H1 (cell line): ENCODE measurements at regions not wholly inside any gene's neighbourhood (a gene's known extent, or its start where the extent isn't known, plus 50 kb on each side); places are given as distances from the start of the nearest gene placed in this dataset.

ENCODE experiments used
- CTCF ChIA-PET: fragments of 300-600 bp; sonication (Branson Sonifier 250); formaldehyde crosslinking; loops from one replicate; lab custom pipeline; 2021; ENCODE audit not compliant: partially characterized antibody; lab: Charles Lee
- POLR2A ChIA-PET: fragments of 300-600 bp; sonication (Branson Sonifier 250); formaldehyde crosslinking; loops from one replicate; lab custom pipeline; 2021; ENCODE audit warnings: inconsistent platforms; ENCODE audit not compliant: partially characterized antibody; lab: Charles Lee
- DNase-seq, 2 experiments: peaks; one replicate each; pipeline versions ENCODE4 v3.0.0 to v3.0.0-alpha.2; 2010 to 2022; ENCODE audit warnings: low spot score in 2 of 2, low read depth in 1 of 2, mixed read lengths in 1 of 2
- FAIRE-seq: peaks from 2 replicates; lab custom pipeline; 2011; peaks lifted over from hg19 to GRCh38; lab: Jason Lieb, UNC
- H2AFZ ChIP-seq: 2 replicates; pipeline ENCODE4 v1.8.1; 2012; ENCODE audit warnings: low read length, inconsistent platforms
- H2AK5ac ChIP-seq: 2 replicates; pipeline ENCODE4 v1.6.1; 2013; ENCODE audit warnings: low read depth, low read length
- H2BK120ac ChIP-seq: replicated peaks from 2 replicates; pipeline ENCODE3; 2013; ENCODE audit warnings: low read depth, low read length, inconsistent platforms
- H2BK12ac ChIP-seq: 2 replicates; pipeline ENCODE4 v1.6.1; 2013; ENCODE audit warnings: low read depth, low read length
- H2BK15ac ChIP-seq: 2 replicates; pipeline ENCODE4 v1.6.1; 2013; ENCODE audit warnings: low read length
- H2BK20ac ChIP-seq: 2 replicates; pipeline ENCODE4 v1.6.1; 2013; ENCODE audit warnings: low read length
- H2BK5ac ChIP-seq: 2 replicates; pipeline ENCODE4 v1.6.1; 2013; ENCODE audit warnings: low read depth, low read length
- H3K14ac ChIP-seq: 2 replicates; pipeline ENCODE4 v1.6.1; 2013; ENCODE audit warnings: inconsistent platforms; ENCODE audit not compliant: insufficient read length
- H3K18ac ChIP-seq: 2 replicates; pipeline ENCODE4 v1.6.1; 2013; ENCODE audit warnings: low read length; ENCODE audit errors: extremely low read depth
- H3K23ac ChIP-seq: 2 replicates; pipeline ENCODE4 v1.6.1; 2013; ENCODE audit warnings: inconsistent platforms; ENCODE audit not compliant: insufficient read length
- H3K23me2 ChIP-seq: 2 replicates; pipeline ENCODE4 v1.6.1; 2013; ENCODE audit warnings: low read depth, low read length
- H3K27ac ChIP-seq: 2 replicates; pipeline ENCODE4 v1.6.1; 2011; ENCODE audit warnings: low read depth, low read length, inconsistent platforms
- H3K27me3 ChIP-seq, 4 experiments: replicated peaks in 1 of 4; 1 replicate in 1 of 4; 2 replicates in 3 of 4; pipeline versions ENCODE4 v1.6.1 to v1.8.1; 2011 to 2013; ENCODE audit warnings: low read length in 3 of 4, mild to moderate bottlenecking in 3 of 4, inconsistent platforms in 2 of 4, mixed read lengths in 2 of 4, moderate library complexity in 1 of 4; ENCODE audit not compliant: control insufficient read depth in 3 of 4, insufficient read depth in 3 of 4; ENCODE audit errors: extremely low read depth in 1 of 4
- H3K36me3 ChIP-seq, 4 experiments: 2 replicates each; pipeline versions ENCODE4 v1.6.1 to v1.8.1; 2011 to 2013; ENCODE audit warnings: mild to moderate bottlenecking in 4 of 4, low read length in 3 of 4, moderate library complexity in 2 of 4, control low read depth in 1 of 4, inconsistent platforms in 1 of 4; ENCODE audit not compliant: insufficient read depth in 4 of 4, control insufficient read depth in 2 of 4
- H3K4ac ChIP-seq: replicated peaks from 2 replicates; pipeline ENCODE3; 2013; ENCODE audit warnings: low read length, low read depth, mixed read lengths, inconsistent platforms; ENCODE audit not compliant: insufficient read length
- H3K4me1 ChIP-seq, 4 experiments: replicated peaks in 1 of 4; 1 replicate in 1 of 4; 2 replicates in 3 of 4; pipeline versions ENCODE4 v1.6.1 to v1.8.1; 2011 to 2013; ENCODE audit warnings: low read length in 3 of 4, inconsistent platforms in 2 of 4, mixed read lengths in 1 of 4; ENCODE audit not compliant: insufficient read depth in 4 of 4, control insufficient read depth in 3 of 4
- H3K4me2 ChIP-seq, 2 experiments: 2 replicates each; pipeline versions ENCODE4 v1.6.1 to v1.8.1; 2011 to 2013; ENCODE audit warnings: low read depth in 2 of 2, low read length in 2 of 2, control low read depth in 1 of 2, inconsistent platforms in 1 of 2, mild to moderate bottlenecking in 1 of 2; ENCODE audit not compliant: insufficient read depth in 1 of 2
- H3K4me3 ChIP-seq, 4 experiments: fragments of 200-600, 300-600 bp in 1 of 4; sonication (generic), shearing (Covaris generic), sonication (Bioruptor Twin) in 1 of 4; 2 replicates each; pipeline versions ENCODE4 v1.5.1 to v1.8.1; 2011 to 2016; ENCODE audit warnings: low read length in 4 of 4, low read depth in 3 of 4, control low read depth in 2 of 4, inconsistent platforms in 2 of 4, mild to moderate bottlenecking in 2 of 4, mixed read lengths in 1 of 4, moderate library complexity in 1 of 4; ENCODE audit not compliant: insufficient read depth in 2 of 4; ENCODE audit errors: extremely low read depth in 1 of 4
- H3K56ac ChIP-seq: replicated peaks from 2 replicates; pipeline ENCODE3; 2013; ENCODE audit warnings: low read depth, mild to moderate bottlenecking, mixed read lengths, low read length, inconsistent platforms; ENCODE audit not compliant: insufficient read length
- H3K79me1 ChIP-seq: 2 replicates; pipeline ENCODE4 v1.6.1; 2013; ENCODE audit warnings: low read depth, low read length, control low read depth
- H3K79me2 ChIP-seq, 2 experiments: 2 replicates each; pipeline versions ENCODE4 v1.6.1 to v1.8.1; 2012 to 2013; ENCODE audit warnings: low read length in 2 of 2, mild to moderate bottlenecking in 2 of 2, inconsistent platforms in 1 of 2; ENCODE audit not compliant: insufficient read depth in 2 of 2, control insufficient read depth in 1 of 2
- H3K9ac ChIP-seq, 4 experiments: replicated peaks in 1 of 4; 1 replicate in 1 of 4; 2 replicates in 3 of 4; pipeline versions ENCODE4 v1.6.1 to v1.8.1; 2011 to 2013; ENCODE audit warnings: low read depth in 3 of 4, low read length in 3 of 4, control low read depth in 2 of 4, mild to moderate bottlenecking in 2 of 4, moderate library complexity in 2 of 4, inconsistent platforms in 1 of 4; ENCODE audit errors: extremely low read depth in 1 of 4
- H3K9me3 ChIP-seq, 2 experiments: 2 replicates each; pipeline versions ENCODE4 v1.6.1 to v1.8.1; 2012 to 2013; ENCODE audit warnings: mild to moderate bottlenecking in 2 of 2, moderate library complexity in 2 of 2, control low read depth in 1 of 2, inconsistent platforms in 1 of 2, low read depth in 1 of 2, low read length in 1 of 2, mixed read lengths in 1 of 2; ENCODE audit not compliant: insufficient read depth in 2 of 2
- H4K20me1 ChIP-seq, 2 experiments: replicated peaks in 1 of 2; 2 replicates each; pipeline versions ENCODE3 to v1.8.1; 2011 to 2013; ENCODE audit warnings: inconsistent platforms in 2 of 2, low read length in 2 of 2, mild to moderate bottlenecking in 1 of 2; ENCODE audit not compliant: insufficient read depth in 2 of 2, control insufficient read depth in 1 of 2
- H4K5ac ChIP-seq: 2 replicates; pipeline ENCODE4 v1.6.1; 2013; ENCODE audit warnings: low read length, low read depth, mixed read lengths, inconsistent platforms; ENCODE audit not compliant: insufficient read length
- H4K8ac ChIP-seq: 2 replicates; pipeline ENCODE4 v1.8.0; 2013; ENCODE audit warnings: mild to moderate bottlenecking, moderate library complexity, low read length, inconsistent platforms; ENCODE audit not compliant: insufficient read depth; ENCODE audit errors: extremely low read depth
- H4K91ac ChIP-seq: replicated peaks from 2 replicates; pipeline ENCODE3; 2013; ENCODE audit warnings: low read length, mixed read lengths, inconsistent platforms; ENCODE audit not compliant: insufficient read length
- BRCA1 ChIP-seq: IDR thresholded peaks from 2 replicates; pipeline ENCODE4 v1.6.1; 2012; ENCODE audit warnings: low read depth, low read length, improper control_type of control experiment
- CTBP2 ChIP-seq: IDR thresholded peaks from 2 replicates; pipeline ENCODE4 v1.7.0; 2011; ENCODE audit warnings: borderline replicate concordance, mild to moderate bottlenecking, moderate library complexity, mixed read lengths, low read length; ENCODE audit not compliant: insufficient read depth, insufficient read length
- E2F6 ChIP-seq: IDR thresholded peaks from 2 replicates; pipeline ENCODE4 v1.6.1; 2012; ENCODE audit warnings: inconsistent platforms
- GABPA ChIP-seq: IDR thresholded peaks from 2 replicates; pipeline ENCODE4 v1.6.1; 2011; ENCODE audit warnings: mild to moderate bottlenecking, low read length, moderate library complexity, borderline replicate concordance; ENCODE audit not compliant: insufficient read depth
- JUND ChIP-seq: IDR thresholded peaks from 2 replicates; pipeline ENCODE4 v1.6.1; 2011; ENCODE audit warnings: mild to moderate bottlenecking, improper control_type of control experiment, low read length
- KDM5A ChIP-seq: fragments of 200-600 bp; IDR thresholded peaks from 2 replicates; pipeline ENCODE4 v1.7.1; 2012; ENCODE audit warnings: mild to moderate bottlenecking, low read length, inconsistent platforms, mixed read lengths
- NRF1 ChIP-seq: IDR thresholded peaks from 2 replicates; pipeline ENCODE4 v1.6.1; 2011; ENCODE audit warnings: mild to moderate bottlenecking, low read depth, low read length, improper control_type of control experiment
- RNF2 ChIP-seq: fragments of 200-900, 300-1000 bp; sonication (generic); IDR thresholded peaks from 2 replicates; pipeline ENCODE4 v1.7.1; 2016; ENCODE audit warnings: borderline replicate concordance, low read depth, mild to moderate bottlenecking, antibody characterized with exemption, low read length; ENCODE audit not compliant: poor library complexity, severe bottlenecking; ENCODE audit errors: missing control alignments
- WGBS, 2 experiments: shearing (Covaris generic) in 1 of 2; methylation state at CpG; one replicate each; pipeline versions ENCODE4 v1.1.6 to v1.1.7; 2013 to 2015; ENCODE audit warnings: low lambda C conversion rate in 2 of 2, mixed read lengths in 2 of 2, inconsistent platforms in 1 of 2, low coverage in 1 of 2, missing lambda C conversion rate in 1 of 2; ENCODE audit not compliant: insufficient replicate concordance in 2 of 2, insufficient coverage in 1 of 2, insufficient read length in 1 of 2; ENCODE audit errors: extremely low coverage in 1 of 2, missing lambda C conversion rate in 1 of 2; 5-methylcytosine and 5-hydroxymethylcytosine counted together

GRCh38 chrX:145716226-145716625, 101.4 kb upstream of the SLITRK2 start:
- H2BK120ac ChIP-seq = no peak overlapping the region
- POLR2A ChIA-PET = no interaction called here
- TF ChIP-seq BRCA1 = no peak
- no peak for TF ChIP-seq RNF2
- TF ChIP-seq KDM5A = no peak
- TF ChIP-seq CTBP2 = no peak
- TF ChIP-seq GABPA = no peak
- no peak for TF ChIP-seq JUND
- no peak for TF ChIP-seq E2F6
- TF ChIP-seq NRF1 = no peak
- TF ChIP-seq, all 59 proteins: peak for 0
- Histone ChIP-seq H3K23ac (no peak overlapping the region), H2BK15ac (no peak overlapping the region), H3K23me2 (no peaks in the 10 kb centered on the region), H3K4me2 (no peak overlapping the region), H3K56ac (no peak overlapping the region), H3K27me3 (no peaks in the 10 kb centered on the region), H2AFZ (no peak overlapping the region; the same call in 1 of the 2 replicates), H2BK20ac (no peak overlapping the region), H3K4ac (no peak overlapping the region), H3K79me1 (no peaks in the 10 kb centered on the region), H4K8ac (no peak overlapping the region), H2BK5ac (no peak overlapping the region), H3K79me2 (no peaks in the 10 kb centered on the region), H3K14ac (no peak overlapping the region), H3K9ac (no peak overlapping the region), H3K18ac (no peak overlapping the region), H2AK5ac (no peak overlapping the region), H3K9me3 (no peaks in the 10 kb centered on the region), H4K20me1 (no peaks in the 10 kb centered on the region), H3K4me3 (no peak overlapping the region), H4K91ac (no peak overlapping the region), H4K5ac (no peak overlapping the region), H3K36me3 (no peaks in the 10 kb centered on the region), H3K4me1 (peaks cover 0 to 4% (median 0%) of the 10 kb centered on the region in 4 experiments; a peak in 1 of 7 replicates), H3K27ac (no peak overlapping the region), H2BK12ac (no peak overlapping the region)
- FAIRE-seq (no peak), DNase-seq (no peak)
- CTCF ChIA-PET = no interaction called here
- 84% methylated on average over 2 of the region's 2 CpGs; no CpG with 5 or more reads in 1 of the 2 experiments for WGBS, 2 experiments
